ENCODE measurements at regions not wholly inside any gene's neighbourhood (a gene's known extent, or its start where the extent isn't known, plus 50 kb on each side); places are given as distances from the start of the nearest gene placed in this dataset.
A peak's percentile ranks its signal among the peaks of the same experiment; 100 is the strongest.
"Not testable (repeated sequence)": the region's sequence is repeated elsewhere in the genome, so short reads cannot be mapped to it uniquely, and the experiment has no call there.

- no peak for DNase-seq (ENCODE audit: low spot score)
- Mint-ChIP-seq H3K27me3 (ENCODE audit: unreplicated experiment) (no peaks in the 10 kb centered on the region), H3K9me3 (ENCODE audit: unreplicated experiment) (no peaks in the 10 kb centered on the region), H3K27ac (ENCODE audit: unreplicated experiment) (no peak overlapping the region), H3K4me1 (ENCODE audit: unreplicated experiment) (no peaks in the 10 kb centered on the region), H3K36me3 (ENCODE audit: low read depth, unreplicated experiment) (no peaks in the 10 kb centered on the region), H3K4me3 (ENCODE audit: unreplicated experiment) (no peak overlapping the region)
- TF ChIP-seq, protein P1, sequence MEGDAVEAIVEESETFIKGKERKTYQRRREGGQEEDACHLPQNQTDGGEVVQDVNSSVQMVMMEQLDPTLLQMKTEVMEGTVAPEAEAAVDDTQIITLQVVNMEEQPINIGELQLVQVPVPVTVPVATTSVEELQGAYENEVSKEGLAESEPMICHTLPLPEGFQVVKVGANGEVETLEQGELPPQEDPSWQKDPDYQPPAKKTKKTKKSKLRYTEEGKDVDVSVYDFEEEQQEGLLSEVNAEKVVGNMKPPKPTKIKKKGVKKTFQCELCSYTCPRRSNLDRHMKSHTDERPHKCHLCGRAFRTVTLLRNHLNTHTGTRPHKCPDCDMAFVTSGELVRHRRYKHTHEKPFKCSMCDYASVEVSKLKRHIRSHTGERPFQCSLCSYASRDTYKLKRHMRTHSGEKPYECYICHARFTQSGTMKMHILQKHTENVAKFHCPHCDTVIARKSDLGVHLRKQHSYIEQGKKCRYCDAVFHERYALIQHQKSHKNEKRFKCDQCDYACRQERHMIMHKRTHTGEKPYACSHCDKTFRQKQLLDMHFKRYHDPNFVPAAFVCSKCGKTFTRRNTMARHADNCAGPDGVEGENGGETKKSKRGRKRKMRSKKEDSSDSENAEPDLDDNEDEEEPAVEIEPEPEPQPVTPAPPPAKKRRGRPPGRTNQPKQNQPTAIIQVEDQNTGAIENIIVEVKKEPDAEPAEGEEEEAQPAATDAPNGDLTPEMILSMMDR (IDR thresholded peaks at IDR 0.05; ENCODE audit: unreplicated experiment): peak; percentile 81
These were observed 294.3 kb upstream of the KCNH7 start for GRCh38 chr2:163132850-163133249.

GRCh38 chr2:163132207-163132606, 293.6 kb upstream of the KCNH7 start:
- not testable (repeated sequence) for H3K9me3 Mint-ChIP-seq (ENCODE audit: unreplicated experiment); H3K36me3 Mint-ChIP-seq (ENCODE audit: low read depth, unreplicated experiment); H3K27me3 Mint-ChIP-seq (ENCODE audit: unreplicated experiment); H3K4me3 Mint-ChIP-seq (ENCODE audit: unreplicated experiment); DNase-seq (ENCODE audit: low spot score); H3K4me1 Mint-ChIP-seq (ENCODE audit: unreplicated experiment); H3K27ac Mint-ChIP-seq (ENCODE audit: unreplicated experiment)

DNA sequence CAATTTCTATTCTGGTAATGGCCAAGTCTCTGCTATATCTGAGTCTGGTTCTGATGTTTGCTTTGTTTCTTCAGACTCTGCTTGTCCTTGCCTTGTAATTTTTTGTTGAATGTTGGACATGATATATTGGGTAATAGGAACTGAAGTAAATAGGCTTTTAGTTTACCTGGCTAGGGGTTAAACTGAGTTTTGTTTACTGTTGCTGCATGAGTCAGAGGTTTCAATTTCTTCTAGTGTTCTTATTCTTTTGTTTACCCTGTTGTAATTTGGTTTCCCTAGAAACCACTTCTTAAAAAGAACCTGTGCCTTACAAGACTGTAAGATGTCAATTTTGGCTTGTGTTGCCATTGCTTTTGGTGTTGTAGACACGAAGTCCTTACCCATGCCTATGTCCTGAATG, 285.0 kb upstream of the KCNH7 start:
- no peak for DNase-seq (ENCODE audit: low spot score)
- Mint-ChIP-seq H3K27me3 (ENCODE audit: unreplicated experiment) (no peaks in the 10 kb centered on the region), H3K27ac (ENCODE audit: unreplicated experiment) (no peak overlapping the region), H3K4me3 (ENCODE audit: unreplicated experiment) (no peak overlapping the region), H3K36me3 (ENCODE audit: low read depth, unreplicated experiment) (no peaks in the 10 kb centered on the region), H3K9me3 (ENCODE audit: unreplicated experiment) (no peaks in the 10 kb centered on the region), H3K4me1 (ENCODE audit: unreplicated experiment) (peaks cover 5% of the 10 kb centered on the region)
- TF ChIP-seq, protein P1 (IDR thresholded peaks at IDR 0.05; ENCODE audit: unreplicated experiment): no peak

DNA sequence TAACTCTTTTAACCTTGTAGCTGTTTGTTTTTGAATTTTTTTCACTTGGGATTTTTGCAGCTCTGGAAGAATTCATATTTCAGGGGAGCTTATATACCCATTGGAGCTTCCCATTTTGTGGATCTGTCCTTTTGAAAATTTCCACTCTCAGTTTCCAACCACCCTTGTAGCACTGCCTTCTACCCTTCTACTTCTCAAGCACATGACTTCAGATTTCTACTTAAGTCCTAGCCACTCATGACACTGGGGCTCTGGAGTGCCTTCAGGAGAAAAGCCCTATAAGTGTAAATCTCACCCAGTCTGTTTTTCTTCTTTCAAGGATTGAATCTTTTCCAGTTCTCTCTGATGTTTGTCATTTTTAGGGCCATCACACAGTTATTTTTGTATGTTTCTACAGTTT, 283.7 kb upstream of the KCNH7 start:
- Mint-ChIP-seq H3K27ac (ENCODE audit: unreplicated experiment) (no peak overlapping the region), H3K4me1 (ENCODE audit: unreplicated experiment) (peaks cover 5% of the 10 kb centered on the region), H3K9me3 (ENCODE audit: unreplicated experiment) (no peaks in the 10 kb centered on the region), H3K27me3 (ENCODE audit: unreplicated experiment) (no peaks in the 10 kb centered on the region), H3K36me3 (ENCODE audit: low read depth, unreplicated experiment) (no peaks in the 10 kb centered on the region), H3K4me3 (ENCODE audit: unreplicated experiment) (no peak overlapping the region)
- no peak for DNase-seq (ENCODE audit: low spot score)
- TF ChIP-seq, protein P1 (IDR thresholded peaks at IDR 0.05; ENCODE audit: unreplicated experiment): no peak

GRCh38 chr2:163121483-163121882, 282.9 kb upstream of the KCNH7 start:
- Mint-ChIP-seq H3K4me1 (ENCODE audit: unreplicated experiment) (peaks cover 5% of the 10 kb centered on the region), H3K9me3 (ENCODE audit: unreplicated experiment) (no peaks in the 10 kb centered on the region), H3K27ac (ENCODE audit: unreplicated experiment) (no peak overlapping the region), H3K4me3 (ENCODE audit: unreplicated experiment) (no peak overlapping the region), H3K27me3 (ENCODE audit: unreplicated experiment) (no peaks in the 10 kb centered on the region), H3K36me3 (ENCODE audit: low read depth, unreplicated experiment) (no peaks in the 10 kb centered on the region)
- DNase-seq (ENCODE audit: low spot score): no peak
- TF ChIP-seq, protein P1 (IDR thresholded peaks at IDR 0.05; ENCODE audit: unreplicated experiment): no peak

DNA sequence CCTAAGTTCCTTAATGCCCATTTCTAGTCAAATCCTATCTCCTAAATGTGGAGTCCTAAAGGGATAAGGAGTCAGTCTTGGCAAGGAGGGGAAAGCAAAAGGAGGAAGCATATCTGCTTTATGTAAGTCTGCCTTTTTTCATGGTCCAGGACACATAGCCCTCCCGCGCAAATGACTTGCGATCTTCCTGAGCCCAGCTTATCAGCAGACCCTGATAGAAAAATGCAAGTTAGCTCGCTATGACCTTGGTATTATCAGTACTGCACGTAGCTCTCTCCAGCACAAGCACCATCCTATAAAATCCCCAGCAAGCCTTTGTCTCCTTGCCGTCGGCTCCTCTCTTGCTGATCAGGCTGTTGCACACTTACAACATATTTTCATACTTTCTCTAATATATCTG, 281.4 kb upstream of the KCNH7 start:
- DNase-seq (ENCODE audit: low spot score): no peak
- Mint-ChIP-seq H3K27me3 (ENCODE audit: unreplicated experiment) (no peaks in the 10 kb centered on the region), H3K9me3 (ENCODE audit: unreplicated experiment) (no peaks in the 10 kb centered on the region), H3K27ac (ENCODE audit: unreplicated experiment) (no peak overlapping the region), H3K4me3 (ENCODE audit: unreplicated experiment) (no peak overlapping the region), H3K4me1 (ENCODE audit: unreplicated experiment) (peaks cover 5% of the 10 kb centered on the region), H3K36me3 (ENCODE audit: low read depth, unreplicated experiment) (no peaks in the 10 kb centered on the region)
- TF ChIP-seq, protein P1 (IDR thresholded peaks at IDR 0.05; ENCODE audit: unreplicated experiment): no peak
